ENCODE measurements at regions not wholly inside any gene's neighbourhood (a gene's known extent, or its start where the extent isn't known, plus 50 kb on each side); places are given as distances from the start of the nearest gene placed in this dataset.
"Not testable (repeated sequence)": the region's sequence is repeated elsewhere in the genome, so short reads cannot be mapped to it uniquely, and the experiment has no call there.

GRCh38 chr3:177852001-177852807, 654.9 kb upstream of the TBL1XR1 start:
- TF ChIP-seq, protein P1, sequence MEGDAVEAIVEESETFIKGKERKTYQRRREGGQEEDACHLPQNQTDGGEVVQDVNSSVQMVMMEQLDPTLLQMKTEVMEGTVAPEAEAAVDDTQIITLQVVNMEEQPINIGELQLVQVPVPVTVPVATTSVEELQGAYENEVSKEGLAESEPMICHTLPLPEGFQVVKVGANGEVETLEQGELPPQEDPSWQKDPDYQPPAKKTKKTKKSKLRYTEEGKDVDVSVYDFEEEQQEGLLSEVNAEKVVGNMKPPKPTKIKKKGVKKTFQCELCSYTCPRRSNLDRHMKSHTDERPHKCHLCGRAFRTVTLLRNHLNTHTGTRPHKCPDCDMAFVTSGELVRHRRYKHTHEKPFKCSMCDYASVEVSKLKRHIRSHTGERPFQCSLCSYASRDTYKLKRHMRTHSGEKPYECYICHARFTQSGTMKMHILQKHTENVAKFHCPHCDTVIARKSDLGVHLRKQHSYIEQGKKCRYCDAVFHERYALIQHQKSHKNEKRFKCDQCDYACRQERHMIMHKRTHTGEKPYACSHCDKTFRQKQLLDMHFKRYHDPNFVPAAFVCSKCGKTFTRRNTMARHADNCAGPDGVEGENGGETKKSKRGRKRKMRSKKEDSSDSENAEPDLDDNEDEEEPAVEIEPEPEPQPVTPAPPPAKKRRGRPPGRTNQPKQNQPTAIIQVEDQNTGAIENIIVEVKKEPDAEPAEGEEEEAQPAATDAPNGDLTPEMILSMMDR (IDR thresholded peaks at IDR 0.05; ENCODE audit: low read depth, low read length): no peak
- no peak overlapping the region for H3K4me3 ChIP-seq (ENCODE audit: low read depth, low read length)

GRCh38 chr3:177855021-177855420, 657.7 kb upstream of the TBL1XR1 start:
- TF ChIP-seq, protein P1 (IDR thresholded peaks at IDR 0.05; ENCODE audit: low read depth, low read length): no peak
- H3K4me3 ChIP-seq (ENCODE audit: low read depth, low read length): no peak overlapping the region

DNA sequence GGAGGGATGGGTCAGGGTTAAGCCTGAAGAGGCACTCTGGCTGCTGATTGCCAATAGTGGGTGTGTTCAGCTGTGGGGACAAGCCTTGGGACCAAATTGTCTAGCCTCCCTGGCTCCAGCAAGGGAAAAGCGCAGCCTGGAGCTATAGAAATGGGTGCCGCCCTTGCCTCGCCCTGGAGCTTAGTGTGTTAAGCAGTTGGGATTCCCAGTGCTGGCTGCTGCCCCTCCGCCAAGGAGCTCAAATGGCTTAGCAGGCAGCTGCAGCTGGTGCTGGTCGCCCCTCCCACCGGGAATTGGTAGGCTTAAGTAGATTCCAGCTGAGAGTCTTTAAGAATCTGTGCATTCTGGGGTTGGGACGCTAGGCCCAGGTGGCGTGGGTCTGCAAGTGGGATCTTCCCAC, 662.9 kb upstream of the TBL1XR1 start:
- no peak overlapping the region for H3K4me3 ChIP-seq (ENCODE audit: low read depth, low read length)

DNA sequence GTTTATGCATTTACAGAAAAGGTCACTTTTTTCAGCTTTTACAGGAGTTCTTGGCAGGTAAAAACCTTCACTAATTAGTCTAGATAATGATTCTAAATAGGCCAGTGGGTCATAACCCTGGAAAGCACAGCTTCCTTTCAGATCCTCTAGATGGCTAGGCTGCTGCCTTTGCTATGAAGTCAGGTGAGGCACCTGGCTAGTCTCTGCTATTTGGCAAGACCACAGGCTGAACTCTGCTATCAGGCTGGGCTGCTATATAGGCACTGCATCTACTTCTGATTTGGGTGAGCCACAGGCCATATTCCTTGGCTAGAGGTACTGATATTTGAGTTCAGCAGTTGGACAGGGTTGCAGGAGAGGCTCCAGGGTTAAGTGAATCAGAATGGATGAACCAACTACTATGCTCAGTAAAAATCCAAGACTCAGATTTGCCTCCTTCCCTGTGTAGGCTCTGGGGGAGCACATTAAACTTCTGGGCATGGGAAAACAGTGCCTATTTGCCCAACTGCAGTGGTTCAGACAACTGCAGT, 665.7 kb upstream of the TBL1XR1 start:
- H3K4me3 ChIP-seq (ENCODE audit: low read depth, low read length): no peak overlapping the region
- TF ChIP-seq, protein P1 (IDR thresholded peaks at IDR 0.05; ENCODE audit: low read depth, low read length): no peak

More for the DNA sequence above, 662.9 kb upstream of the TBL1XR1 start:
- TF ChIP-seq, protein P1 (IDR thresholded peaks at IDR 0.05; ENCODE audit: low read depth, low read length): no peak

- H3K4me3 ChIP-seq (ENCODE audit: low read depth, low read length): not testable (repeated sequence)
Observed at GRCh38 chr3:177871267-177871666, 665.0 kb upstream of the KCNMB2 start.

DNA sequence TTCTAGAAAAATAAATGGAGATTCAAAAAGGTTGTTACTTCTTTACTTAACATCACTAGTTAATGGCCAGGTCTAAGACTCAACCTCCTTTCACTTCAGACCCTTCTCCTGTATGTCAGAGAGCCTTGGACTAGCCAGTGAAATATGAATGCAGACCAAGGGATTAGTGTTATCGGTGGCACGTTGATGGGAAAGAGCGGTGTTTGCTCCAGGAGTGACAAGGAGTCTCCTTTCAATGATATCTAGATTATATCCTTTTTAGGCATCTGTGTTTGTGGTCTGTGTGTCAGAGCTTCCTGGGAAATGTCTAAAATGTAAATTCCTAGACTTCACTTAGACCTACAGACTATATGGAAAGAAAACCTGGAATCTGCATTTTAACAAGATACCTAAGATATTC, 658.0 kb upstream of the KCNMB2 start:
- no peak overlapping the region for H3K4me3 ChIP-seq (ENCODE audit: low read depth, low read length)

DNA sequence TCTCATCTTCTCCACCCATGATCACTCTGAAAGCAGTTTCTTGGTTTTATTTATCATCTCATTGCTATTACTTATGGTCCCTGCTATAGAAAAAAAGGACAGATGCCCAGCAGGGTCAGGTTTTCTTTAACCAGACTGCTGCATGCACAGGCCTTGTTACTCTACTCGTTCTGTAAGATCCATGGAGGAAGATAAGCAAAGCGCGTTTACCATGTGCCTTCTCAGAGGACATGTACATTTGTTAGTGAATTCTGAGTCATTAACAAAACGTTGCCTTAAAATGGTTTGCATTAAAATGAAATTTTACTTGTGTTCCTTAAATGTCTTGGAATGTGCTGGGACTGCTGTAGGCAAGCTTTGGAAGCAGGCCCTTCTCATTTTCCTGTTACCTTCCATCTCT, 657.3 kb upstream of the KCNMB2 start:
- H3K4me3 ChIP-seq (ENCODE audit: low read depth, low read length): no peak overlapping the region
- TF ChIP-seq, protein P1 (IDR thresholded peaks at IDR 0.05; ENCODE audit: low read depth, low read length): no peak

More for the DNA sequence above, 658.0 kb upstream of the KCNMB2 start:
- TF ChIP-seq, protein P1 (IDR thresholded peaks at IDR 0.05; ENCODE audit: low read depth, low read length): no peak

Measured in WI38 (cell line).